Left kidney (tissue), 1 donor: ENCODE measurements at regions not wholly inside any gene's neighbourhood (a gene's known extent, or its start where the extent isn't known, plus 50 kb on each side); places are given as distances from the start of the nearest gene placed in this dataset.
A peak's percentile ranks its signal among the peaks of the same experiment; 100 is the strongest.

Experiments used
- DNase-seq: peaks from one replicate; pipeline ENCODE4 v3.0.0-alpha.2; 2013

- no peak for DNase-seq
Measured at GRCh38 chr10:52609071-52609470, 163.5 kb downstream of the MBL2 start.

GRCh38 chr10:52609626-52610240 lies 162.9 kb downstream of the MBL2 start:
- no peak for DNase-seq

GRCh38 chr10:52615331-52615730 lies 157.3 kb downstream of the MBL2 start:
- DNase-seq = no peak

- no peak for DNase-seq
Measured at GRCh38 chr10:52615756-52616394, 156.7 kb downstream of the MBL2 start.

- DNase-seq = no peak
Measured at GRCh38 chr10:52616395-52616764, 156.2 kb downstream of the MBL2 start.

GRCh38 chr10:52617346-52617745 lies 155.2 kb downstream of the MBL2 start:
- DNase-seq = no peak

- no peak for DNase-seq
Measured at GRCh38 chr10:52619052-52619451, 153.5 kb downstream of the MBL2 start.

GRCh38 chr10:52621635-52622079 lies 150.9 kb downstream of the MBL2 start:
- DNase-seq = no peak

- no peak for DNase-seq
Measured at GRCh38 chr10:52623761-52624160, 148.8 kb downstream of the MBL2 start.

- DNase-seq = no peak
Measured at GRCh38 chr10:52627279-52627678, 145.3 kb downstream of the MBL2 start.

- DNase-seq = no peak
Measured at GRCh38 chr10:52631146-52631545, 141.4 kb downstream of the MBL2 start.

GRCh38 chr10:52631648-52632047 lies 140.9 kb downstream of the MBL2 start:
- DNase-seq = no peak

- no peak for DNase-seq
Measured at GRCh38 chr10:52632591-52632990, 140.0 kb downstream of the MBL2 start.

- no peak for DNase-seq
Measured at GRCh38 chr10:52633266-52633665, 139.3 kb downstream of the MBL2 start.

GRCh38 chr10:52635651-52636050 lies 136.9 kb downstream of the MBL2 start:
- no peak for DNase-seq

GRCh38 chr10:52636874-52637273 lies 135.7 kb downstream of the MBL2 start:
- DNase-seq = no peak

- no peak for DNase-seq
Measured at GRCh38 chr10:52637592-52637991, 135.0 kb downstream of the MBL2 start.

- DNase-seq = no peak
Measured at GRCh38 chr10:52639652-52640051, 132.9 kb downstream of the MBL2 start.

GRCh38 chr10:52642208-52642607 lies 130.4 kb downstream of the MBL2 start:
- DNase-seq = no peak

GRCh38 chr10:52644373-52645186 lies 128.0 kb downstream of the MBL2 start:
- peak; percentile 39 for DNase-seq

GRCh38 chr10:52645187-52645758 lies 127.3 kb downstream of the MBL2 start:
- DNase-seq = no peak

- DNase-seq = no peak
Measured at GRCh38 chr10:52649511-52649910, 123.1 kb downstream of the MBL2 start.

GRCh38 chr10:52650873-52651272 lies 121.7 kb downstream of the MBL2 start:
- no peak for DNase-seq
